CD4-positive, alpha-beta T cell treated with Interleukin-6 at 100 ng/mL for 8 hours (primary cell): ENCODE measurements at regions not wholly inside any gene's neighbourhood (a gene's known extent, or its start where the extent isn't known, plus 50 kb on each side); places are given as distances from the start of the nearest gene placed in this dataset.

ENCODE experiments used
- DNase-seq: peaks from one replicate; pipeline ENCODE4 v3.0.0-alpha.2; 2020; ENCODE audit warnings: mixed read lengths, low spot score

DNA sequence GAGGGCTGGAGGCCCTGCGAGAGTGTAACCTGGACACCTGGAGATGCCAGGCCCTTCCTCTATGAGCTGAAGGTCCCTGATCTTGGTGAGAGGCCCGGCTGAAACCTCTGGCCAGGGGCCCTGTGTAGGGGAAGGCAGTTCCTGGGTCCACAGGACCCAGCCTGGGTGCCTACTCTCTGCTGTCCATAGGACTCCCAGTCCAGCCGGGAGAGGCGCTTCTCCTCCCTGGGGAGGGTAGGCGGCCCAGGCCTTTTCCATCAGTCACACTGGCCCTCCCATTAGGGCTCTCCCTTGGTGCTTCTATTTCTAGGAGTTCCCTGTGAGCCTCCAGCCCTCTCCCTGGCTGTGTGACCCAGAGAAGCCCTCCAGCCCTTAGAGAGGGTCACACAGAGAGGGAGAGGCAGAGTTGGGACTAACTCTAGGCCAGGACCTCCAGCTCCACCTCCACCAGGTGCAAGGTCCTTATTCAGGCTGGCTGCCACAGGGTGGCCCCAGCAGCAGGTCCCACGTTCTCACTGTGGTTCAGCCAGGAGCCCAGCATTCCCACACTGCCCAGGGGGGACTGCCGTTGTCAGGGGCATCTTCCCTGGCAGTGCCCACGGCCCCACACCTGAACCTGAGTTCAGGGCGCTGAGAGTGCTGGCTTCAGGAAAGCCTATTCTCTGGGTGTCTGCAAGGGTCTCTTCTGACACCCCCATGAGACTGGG lies 146.8 kb downstream of the SMAD6 start:
- no peak for DNase-seq

DNA sequence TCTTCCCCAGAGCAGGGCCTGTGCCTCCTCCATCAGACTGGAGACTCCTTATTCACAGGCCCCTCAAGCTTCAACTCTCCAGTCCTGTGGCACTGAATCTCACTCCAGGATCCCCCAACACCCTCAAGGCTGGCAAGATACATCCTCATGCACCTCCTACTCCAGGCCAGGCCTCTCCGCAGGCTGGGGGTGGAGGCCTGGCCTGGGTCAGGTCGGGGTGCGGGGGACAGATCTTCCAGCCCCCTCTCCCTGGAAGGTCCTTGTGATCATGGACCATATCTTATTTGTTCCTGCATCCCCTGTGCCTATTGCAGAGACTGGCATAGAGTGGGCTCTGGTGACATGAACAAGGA lies 147.3 kb downstream of the SMAD6 start:
- DNase-seq, result no peak

DNA sequence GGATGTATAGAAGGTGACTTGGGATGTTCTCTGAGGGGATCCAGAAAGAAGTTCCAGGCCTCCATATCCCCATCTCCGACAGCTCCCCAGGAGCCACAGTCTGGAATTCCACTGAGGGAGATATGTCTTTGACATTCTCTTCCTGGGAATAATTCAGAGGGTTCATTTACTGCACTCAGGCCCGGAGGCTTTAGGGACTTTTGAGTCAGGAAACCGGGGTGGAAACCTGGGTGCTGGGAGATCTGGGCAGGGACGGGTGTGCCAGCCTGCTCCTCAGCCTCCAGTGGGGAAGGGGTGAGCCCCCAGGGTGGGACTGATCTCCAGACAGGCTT lies 147.7 kb downstream of the SMAD6 start:
- no peak for DNase-seq

DNA sequence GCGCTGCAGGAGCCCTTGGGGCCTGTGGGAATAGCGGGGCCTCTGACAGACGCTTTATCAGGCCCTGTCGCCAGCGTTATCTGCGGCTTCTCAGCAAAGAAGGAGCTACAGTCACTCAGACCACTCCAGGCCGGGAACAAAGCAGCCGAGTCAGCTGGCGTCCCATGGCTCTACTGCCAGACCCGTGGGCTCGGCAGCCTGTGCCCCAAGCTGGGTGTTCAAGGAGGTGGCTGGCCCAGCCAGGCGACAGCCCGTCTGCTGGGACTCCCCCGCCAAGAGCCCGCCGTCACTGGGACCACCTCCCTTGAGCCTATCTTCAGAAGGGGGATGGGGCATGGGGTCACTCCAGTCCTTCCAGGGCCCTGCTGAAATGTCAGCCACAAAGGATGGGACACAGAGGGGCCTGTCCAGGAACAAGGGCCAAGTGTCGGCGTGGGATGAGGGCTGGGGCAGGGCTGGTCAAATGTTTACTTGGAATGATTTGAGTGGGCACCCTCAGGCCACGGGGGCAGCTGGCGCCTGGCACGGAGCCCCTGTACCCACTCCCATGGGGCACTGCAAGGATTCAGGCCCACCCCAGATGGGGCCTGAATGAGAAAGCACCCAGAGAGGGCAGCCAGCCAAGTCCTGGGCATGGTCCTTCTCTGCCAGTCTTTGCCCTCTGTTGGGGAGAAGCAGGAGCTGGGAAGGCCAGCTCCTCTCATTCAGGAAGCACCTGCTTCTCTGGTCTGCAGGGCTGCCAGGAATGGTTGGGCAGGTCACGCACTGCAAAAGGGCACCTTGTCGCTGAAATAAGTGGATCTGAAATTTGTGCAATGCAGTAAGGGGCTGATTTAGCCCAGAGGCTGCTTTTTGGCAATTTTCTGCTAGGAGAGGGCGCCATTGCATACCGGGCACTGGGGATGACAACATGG lies 148.3 kb downstream of the SMAD6 start:
- DNase-seq, result no peak

DNA sequence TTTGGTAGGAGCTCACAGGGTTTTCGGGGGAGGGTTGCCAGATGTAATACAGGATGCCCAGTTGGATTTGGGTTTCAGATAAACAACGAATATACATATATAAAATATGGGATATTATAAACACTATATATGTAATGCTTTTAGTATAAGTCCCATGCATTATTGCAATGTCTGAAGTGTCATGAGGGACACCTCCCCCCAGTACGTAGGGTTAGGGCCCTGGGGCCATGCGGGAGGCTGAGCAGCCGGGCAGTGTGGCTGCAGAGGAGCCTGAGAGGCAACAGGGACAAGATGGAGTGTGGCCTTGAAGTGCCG lies 148.9 kb downstream of the SMAD6 start:
- DNase-seq, result no peak

DNA sequence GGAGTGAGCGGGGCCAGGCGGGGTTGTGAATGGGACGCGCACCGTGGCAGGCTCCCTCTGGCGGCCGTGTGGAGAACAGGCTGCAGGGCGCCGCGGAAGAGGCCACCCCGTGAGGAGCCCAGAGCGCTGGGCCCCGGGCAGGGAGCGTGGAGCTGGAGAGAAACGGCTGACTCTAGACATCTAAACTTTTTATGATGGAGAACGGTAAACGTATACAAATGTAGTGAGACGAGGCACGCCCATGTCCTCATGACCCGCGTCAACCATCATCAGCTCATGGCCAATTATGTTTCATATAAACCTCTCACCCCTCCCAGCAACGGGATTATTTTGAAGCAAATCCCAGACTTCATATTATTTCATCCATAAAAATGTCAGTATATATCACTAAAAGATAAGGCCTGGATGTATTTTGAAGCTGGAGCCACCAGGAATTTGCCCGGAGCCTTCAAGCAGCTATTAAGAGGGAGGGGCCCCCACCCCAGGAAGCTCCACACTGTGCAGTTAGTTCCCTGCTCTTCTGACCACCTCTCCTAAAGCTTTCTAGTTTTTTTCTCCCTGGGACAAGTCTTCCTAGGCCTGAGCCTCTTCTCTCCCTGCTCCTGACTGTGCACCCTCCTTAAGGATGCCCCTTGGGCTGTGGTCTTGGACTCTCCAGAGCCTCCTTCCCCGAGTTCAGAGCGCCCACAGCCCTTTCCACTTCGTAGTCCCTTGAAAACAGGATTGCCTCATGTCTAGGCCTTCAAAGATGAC lies 149.5 kb downstream of the SMAD6 start:
- DNase-seq, result peak; percentile 70

DNA sequence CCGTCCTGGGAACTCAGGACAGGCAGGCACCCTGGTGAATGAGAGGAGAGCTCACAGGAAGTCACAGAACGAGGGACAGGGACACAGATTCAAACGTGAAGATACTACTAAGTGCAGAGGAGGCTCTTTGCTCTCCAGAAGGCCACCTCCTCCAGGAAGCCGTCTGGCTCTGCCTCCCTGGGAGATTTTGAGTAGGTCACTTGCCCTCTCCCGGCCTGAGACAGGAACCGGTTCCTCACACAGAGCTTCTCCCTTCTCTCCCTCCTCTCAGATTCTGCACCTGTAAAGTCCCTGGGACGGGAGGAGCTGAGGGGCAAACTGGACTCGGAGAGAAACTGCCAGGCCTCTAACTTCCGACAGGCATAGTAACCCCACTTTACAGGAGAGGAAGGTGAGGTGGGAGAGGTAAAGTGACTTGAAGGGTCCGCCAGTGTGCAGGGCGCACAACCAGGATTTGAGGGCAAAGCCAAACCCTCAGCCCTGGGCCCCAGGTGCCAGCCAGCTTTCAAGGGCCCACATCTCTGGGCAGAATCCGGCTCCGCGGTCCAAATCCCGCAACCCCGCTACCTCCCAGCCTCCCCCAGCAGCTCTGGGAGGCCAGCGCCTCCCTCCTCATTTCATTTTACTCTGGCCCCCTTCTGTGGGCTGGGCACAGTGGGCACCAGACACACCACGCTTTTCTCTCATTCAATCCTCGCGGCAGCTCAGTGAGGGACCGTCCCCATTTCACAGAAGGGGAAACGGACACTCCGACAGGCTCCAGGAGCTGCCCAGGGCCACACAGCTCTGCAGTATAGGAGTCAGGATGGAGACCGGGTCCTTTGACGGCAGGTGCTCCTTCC lies 150.2 kb downstream of the SMAD6 start:
- DNase-seq, result no peak

DNA sequence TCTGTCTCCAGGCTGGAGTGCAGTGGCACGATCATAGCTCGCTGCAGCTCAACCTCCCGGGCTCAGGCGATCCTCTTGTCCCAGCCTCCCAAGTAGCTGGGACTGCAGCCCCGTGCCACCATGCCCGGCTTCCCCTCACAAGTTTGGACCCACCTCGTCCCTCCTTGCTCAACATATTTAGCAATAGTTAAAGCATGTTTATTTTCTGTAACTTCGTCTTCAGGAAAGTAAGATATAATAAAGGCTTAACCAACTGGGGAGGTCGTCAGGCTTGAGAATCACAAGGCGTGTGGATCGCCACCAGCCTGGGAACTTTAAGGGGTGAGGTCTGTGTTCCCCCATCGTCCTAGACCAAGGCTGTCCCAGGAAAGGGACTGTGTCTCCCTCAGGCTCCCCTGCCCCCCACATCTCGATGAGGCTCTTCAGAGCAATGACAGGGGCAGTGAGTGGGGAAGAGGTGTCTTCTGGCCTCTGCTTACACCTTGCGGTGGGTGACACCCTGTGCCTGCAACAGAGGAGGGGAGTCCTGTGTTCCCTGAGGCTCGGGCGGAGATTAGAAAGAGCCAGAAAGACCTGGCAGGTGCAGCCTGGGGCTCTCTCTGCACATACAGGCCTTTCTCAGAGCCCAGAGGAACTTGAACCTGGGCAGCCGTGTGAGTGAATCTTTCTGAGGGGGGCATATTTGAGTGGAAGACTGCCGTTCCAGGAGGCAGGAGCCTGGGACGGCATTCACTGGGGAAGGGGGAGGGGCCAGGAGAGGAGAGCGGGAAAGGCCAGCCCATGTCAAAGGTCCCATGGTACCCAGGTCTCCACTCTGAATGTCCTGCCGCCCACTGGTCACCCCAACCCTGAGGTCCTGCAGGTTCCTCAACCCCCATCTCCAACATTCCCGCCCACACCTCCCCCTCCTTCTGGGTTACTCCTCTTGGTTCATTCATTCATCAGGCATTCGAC lies 152.3 kb downstream of the SMAD6 start:
- DNase-seq, result no peak

DNA sequence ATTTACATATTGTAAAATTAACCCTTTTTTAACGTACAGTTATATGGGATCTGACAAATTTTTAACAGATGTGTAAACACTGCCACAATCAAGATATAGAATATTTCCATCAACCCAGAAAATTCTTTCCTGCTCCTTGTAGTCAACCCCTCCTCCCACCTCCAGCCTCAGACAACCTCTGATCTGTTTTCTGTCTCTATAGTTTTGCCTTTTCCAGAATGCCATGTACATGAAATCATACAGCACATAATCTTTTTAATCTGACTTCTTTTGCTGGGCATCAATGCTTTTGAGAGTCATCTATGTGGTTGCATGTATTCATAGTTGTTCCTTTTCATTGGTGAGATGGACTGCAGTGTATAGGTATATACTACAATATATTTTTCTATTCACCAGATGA lies 153.0 kb downstream of the SMAD6 start:
- no peak for DNase-seq

DNA sequence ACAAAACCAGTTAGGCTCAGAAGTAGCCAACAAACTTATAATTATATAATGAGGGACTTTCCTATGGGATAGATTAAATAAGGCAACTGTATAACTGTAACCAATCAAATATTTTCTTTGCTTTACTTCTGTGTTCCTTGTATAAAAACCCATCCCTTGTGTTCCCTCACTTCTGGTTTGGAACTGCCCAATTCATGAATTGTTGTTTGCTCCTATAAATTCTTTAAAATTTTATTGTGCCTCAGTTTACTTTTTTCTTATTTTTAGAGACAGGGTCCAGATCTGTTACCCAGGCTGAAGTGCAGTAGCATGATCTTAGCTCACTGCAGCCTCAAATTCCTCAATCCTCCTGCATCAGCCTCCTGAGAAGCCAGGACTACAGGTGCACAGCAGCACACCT lies 155.7 kb downstream of the SMAD6 start:
- DNase-seq, result no peak

DNA sequence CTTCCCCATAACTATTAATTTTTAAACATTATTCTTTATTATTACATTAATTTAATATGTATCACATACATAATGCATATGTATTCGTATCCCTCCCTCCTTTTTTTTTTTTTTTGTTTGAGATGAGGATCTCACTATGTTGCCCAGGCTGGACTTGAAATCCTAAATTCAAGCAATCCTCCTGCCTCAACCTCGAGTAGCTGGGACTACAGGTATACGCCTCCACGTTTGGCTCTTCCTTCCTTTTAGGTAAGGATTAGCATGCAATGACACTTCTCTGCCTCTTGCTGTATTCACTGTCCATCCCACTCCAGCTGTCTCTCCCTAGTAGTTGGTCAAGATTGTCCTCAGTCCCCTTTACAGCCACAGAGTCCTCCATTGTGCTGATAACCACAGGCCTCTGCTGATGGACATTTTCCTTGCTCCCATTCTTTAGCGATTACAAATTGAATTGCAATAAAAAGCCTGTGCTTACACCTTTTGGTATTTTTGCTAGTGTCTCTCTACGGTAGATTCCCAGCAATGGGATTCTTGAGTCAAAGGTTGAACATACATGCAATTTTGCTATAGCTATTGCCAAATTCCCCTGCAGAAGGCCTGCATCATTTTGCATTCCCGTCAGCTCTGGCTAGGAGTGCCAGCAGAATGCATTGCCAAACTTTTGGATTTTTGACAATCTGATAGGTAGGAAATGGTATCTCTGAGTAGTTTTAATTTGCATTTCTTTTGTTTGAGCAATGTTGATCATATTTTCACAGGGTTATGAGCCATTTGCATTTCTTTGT lies 156.6 kb downstream of the SMAD6 start:
- no peak for DNase-seq

DNA sequence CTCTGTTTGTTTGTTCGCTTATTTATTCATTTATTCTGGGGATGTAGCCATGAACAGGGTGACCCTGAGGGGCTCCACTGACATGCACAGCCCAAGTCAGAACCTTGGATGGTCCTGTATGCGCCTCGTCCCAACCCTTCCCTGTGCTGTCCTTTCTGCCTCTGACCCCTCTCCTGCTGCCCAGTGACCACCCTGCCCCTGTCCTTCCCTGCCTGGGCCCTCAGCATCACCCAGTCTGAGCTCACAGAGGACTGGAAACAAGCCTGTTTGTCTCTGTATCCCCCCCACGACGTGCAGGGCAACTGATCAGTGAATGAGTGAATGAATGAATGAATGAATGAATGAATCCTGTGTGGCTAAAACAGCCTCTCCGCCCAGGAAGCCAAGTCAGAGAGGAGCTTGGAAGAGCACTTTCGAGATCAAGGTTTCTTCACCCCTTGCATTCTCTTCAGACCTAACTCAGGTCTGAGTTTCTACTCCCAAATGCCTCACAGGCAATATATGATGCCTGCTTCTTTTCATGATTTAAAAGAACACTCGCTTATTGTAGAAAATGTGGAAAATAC lies 157.7 kb downstream of the SMAD6 start:
- DNase-seq, result no peak

DNA sequence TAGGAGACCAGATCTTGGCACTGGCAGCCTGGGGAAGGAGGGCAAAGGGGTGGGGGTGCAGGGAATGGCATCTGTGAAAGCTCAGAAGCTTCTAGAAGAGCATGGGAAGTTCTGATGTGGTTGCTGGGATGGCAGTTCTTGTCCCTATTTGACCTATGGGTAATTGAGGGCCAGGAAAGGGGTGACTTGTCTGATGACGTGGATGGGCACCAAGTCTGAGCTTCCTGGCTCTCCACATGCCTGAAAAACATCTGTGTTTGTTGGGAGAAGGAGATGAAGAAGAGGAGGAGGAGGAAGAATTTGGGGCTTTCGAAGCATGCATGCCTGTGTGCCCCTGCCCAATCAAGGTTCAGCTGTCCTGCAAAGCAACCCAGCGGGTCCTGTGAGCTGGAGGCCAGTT lies 158.8 kb downstream of the SMAD6 start:
- no peak for DNase-seq

DNA sequence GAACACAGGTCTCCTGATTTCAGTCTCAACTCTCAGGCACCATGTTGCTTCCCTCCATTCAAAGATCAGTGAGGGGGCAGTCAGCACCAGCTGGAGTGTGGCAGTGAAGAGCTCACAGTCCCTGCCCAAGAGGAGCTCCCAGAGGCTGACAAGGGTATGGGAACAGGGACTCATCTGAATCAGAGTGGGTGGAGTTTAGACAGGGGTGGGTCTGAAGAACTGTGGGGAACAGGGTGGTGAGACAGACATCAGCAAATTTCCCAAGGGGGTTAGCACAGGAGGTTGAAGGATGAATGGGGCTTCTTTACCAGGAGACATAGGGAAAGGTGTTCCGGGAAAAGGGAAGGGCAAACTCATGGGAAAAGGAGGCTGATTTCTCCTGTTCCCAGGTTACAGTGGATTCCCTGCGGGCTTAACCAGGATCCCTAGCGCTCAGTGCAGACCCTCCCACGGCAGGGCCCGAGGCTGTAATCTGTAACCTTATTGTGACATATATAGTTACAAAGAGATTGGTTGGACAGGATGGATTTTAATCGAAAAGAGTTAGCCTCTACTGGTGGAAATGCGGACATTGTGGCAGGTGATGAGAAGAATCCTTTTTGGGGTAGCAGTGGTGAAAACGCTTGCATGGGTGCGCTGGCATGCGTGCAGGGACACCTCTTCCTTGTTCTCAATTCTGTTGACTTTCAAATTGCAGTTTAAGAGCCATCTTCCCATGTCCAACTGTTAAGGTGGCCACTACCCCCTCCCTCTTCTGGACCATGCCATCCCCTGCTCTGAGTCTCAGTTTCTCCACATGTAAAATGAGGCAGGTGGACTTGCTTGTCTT lies 160.3 kb downstream of the SMAD6 start:
- DNase-seq, result no peak

DNA sequence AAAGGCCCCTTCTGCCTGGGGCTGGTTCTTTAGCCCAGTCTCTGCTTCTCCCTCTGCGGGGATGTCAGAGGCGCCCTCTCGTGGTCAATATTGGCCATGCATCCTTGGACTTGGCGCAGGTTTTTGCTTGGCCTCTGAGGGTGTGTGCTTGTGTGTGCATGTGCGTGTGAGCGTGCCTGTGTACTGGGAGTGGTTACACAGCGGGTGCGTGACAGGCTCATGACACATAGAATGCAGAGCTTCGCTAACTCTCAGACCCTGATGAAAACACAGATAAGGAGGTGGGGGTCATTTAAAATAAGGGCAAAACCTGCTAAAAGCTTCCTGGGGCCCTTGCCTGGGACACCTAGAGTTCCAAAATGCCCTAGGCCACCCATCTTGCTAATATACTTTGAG lies 160.9 kb downstream of the SMAD6 start:
- peak; percentile 51 for DNase-seq

DNA sequence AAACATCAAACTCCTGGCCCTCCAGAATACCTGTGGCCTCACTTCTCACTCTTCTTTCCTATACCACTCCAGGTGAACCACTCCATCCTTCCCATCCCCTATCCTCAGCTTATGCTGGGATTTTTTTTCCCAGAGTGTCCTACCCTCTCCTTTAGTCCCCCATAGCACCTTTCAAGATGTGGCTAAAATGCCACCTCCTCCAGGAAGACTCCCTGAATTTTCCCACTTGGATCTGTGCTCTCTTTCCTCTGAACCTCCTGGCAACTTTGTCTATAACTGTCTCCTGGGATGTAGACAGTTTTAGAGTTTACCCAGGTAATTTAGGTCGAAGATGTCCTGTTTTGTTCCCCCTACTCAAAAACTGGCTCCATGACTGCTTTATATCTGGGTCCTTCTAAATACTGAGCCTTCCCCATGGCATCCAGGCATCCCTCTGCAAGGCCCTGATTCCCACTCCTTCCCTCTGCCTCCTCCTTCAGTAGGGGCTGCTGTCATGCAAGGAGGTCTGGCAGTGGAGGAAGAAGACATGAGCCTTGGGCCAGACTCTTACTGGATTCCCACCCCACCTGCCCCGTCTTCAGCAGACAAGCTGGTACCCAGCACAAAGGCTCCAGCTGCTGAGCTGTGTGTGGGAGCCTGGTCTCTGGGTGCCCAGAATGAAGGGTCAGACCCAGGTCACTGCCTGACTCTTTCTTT lies 161.5 kb downstream of the SMAD6 start:
- no peak for DNase-seq

DNA sequence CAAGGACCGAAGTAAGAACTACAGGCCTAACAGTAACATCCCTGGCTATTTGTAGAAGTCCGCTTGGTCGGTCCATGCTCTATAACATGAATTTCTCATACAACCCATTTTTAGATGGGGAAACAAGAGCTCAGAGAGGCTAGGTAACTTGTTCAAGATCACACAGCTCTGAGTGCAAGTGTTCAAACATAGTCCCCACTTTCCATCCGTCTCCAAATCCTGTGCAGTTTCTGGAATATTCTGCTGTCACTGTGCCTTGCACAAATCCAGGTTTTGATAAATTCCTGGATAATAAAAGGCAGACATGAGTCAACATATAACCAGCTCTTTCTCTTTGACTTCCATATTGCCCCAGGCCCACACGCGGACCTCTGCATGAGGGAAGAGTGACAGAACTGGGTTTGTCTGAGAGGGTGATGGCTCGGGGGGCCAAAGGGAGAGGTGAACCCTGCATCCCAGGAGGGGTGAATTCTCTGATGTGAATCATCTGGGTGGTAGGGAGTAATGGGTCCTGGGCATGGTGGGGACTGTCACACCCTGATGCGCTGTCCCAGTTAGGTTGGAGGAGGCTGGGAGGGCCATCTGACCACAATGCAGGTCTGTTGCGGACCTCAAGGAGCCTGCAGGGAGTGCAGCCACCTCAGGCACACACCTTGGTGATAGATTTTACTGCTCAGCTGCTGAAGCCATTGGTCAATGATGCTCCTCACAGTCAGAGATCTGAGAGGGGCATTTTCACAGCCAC lies 162.2 kb downstream of the SMAD6 start:
- no peak for DNase-seq

DNA sequence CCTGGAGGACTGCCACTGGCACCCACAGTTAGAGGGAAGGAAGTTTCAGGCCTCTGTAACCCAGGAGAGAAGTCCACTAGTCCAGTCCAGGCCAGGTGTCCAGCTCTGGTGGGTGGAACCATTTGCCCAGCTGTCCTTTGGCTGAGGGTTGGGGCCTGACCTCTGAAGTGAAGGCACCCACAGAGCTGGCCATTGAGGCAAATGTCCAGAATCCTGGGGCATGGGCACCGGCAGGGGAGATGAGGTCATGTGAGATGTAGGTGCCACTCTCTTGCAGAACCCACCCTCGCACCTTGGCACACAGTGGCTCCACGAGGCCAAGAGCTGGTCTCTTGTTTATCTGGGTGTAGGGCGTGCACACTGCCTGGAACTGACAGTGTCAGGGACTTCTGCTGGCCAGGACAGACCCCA lies 162.8 kb downstream of the SMAD6 start:
- DNase-seq, result no peak
